Medulla oblongata (tissue), 1 donor: ENCODE measurements at regions not wholly inside any gene's neighbourhood (a gene's known extent, or its start where the extent isn't known, plus 50 kb on each side); places are given as distances from the start of the nearest gene placed in this dataset.

Source experiments
- DNase-seq: peaks from one replicate; pipeline ENCODE4 v3.0.0-alpha.2; 2015; ENCODE audit errors: extremely low spot score

DNA sequence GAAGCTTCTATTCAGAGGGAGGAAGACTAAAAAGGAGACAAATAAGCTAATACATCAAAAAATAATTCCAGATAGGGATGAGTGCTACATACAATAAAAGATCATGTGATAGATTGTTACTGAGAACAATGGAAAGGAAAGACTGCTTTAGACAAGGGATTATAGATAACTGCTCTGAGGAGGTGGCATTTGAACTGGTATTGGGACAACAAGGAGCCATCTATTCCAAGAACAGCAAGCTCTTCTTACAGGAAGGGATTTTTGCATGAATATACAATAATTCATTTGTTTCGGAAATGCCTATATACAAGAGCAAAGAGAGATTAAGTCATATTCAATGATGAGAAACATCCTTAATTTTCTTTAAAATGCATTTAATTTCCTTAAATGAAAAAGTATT lies 540.5 kb upstream of the KLF12 start:
- DNase-seq = no peak

DNA sequence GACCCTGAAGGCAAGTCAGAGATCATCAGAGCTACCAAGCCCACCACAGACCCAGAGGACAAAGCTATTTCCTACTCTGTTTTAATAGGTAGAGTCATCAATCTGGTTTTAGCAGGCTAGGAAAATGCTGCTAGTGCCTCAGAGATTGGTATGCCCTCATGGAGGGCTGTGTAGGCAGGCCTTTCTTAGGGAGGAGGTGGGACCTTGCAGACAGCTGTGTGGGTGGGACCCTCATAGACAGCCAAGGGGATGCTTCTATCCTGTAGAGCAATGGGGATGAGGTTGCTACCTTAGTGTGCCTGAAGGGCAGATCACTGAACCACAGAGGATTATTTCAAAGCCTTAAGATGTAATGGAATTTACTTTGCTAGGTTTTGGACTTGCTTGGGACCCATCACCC lies 534.9 kb upstream of the KLF12 start:
- DNase-seq = no peak

DNA sequence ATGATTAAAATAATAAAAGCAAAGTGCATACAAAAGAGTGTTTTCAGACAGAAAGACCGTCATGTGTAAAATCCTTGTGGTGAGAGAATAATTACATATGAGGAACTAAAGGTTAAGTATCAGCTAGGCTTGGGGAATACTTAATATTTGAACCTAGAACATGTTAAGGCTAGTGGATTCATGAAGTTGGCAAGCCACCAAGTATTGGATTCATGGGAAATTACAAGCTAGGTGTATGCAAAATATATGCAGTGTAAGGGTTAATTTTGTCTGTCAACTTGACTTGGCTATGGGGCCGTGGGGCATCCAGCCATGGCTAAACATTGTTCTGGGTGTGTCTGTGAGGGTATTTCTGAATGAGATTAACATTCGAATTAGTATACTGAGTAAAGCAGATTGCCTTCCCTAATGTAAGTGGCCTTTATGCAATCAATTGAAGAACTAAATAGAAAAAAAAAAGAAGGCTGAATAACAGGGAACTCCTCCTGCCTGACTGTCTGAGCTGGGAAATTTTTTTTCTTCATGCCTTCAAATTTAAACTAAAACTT lies 533.5 kb upstream of the KLF12 start:
- DNase-seq = no peak

DNA sequence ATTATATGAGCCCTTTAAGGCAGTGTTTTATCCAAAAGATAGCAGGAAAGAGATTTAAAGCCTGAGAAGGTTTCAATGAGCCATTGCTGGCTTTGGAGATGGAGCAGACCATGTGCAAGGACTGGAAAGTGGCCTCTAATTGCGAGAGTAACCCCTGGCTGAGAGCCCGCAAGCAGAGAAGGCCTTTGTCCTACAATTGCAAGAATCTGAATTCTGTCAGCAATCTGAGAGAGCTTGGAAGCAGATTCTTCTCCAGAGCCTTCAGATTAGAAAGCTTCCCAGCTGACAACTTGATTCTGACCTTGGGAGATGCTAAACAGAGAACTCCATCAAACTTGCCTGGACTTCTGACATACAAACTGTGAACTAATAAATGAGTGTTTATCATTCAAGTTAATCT lies 528.7 kb upstream of the KLF12 start:
- DNase-seq = no peak

DNA sequence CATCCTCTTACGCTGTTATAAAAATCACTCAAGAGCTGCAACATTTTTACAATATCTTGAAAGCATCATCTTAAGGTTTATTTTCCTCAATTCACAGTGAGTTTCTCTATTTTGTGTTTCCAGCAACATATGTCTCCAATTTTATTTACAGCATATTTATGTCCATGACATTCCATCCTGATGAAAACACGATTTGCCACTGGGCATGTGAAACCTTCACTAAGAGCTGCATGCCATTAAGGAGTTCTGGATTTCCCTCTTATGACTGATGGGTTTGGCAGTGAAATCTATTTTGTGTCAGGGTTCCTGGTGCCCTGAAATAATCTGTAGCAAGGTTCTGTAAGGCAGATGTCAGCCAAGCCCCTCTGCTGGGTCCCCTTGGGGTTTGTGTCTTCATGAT lies 527.6 kb upstream of the KLF12 start:
- no peak for DNase-seq

DNA sequence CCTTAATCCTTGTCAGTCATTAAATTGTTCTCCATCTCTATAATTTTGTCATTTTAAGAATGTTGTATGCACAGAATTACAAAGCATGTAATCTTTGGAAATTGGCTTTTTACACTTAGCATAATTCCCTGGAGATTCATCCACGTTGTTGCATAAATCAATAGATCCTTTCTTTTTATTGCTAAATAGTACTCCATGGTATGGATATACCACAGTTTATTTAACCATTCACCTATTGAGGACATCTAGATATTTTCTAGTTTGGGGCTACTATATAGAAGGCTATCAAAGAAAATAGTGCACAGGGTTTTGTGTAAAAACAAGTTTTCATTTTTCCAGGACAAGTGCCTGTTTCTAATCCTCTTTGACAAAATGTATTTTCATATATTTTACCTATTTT lies 523.6 kb upstream of the KLF12 start:
- no peak for DNase-seq

DNA sequence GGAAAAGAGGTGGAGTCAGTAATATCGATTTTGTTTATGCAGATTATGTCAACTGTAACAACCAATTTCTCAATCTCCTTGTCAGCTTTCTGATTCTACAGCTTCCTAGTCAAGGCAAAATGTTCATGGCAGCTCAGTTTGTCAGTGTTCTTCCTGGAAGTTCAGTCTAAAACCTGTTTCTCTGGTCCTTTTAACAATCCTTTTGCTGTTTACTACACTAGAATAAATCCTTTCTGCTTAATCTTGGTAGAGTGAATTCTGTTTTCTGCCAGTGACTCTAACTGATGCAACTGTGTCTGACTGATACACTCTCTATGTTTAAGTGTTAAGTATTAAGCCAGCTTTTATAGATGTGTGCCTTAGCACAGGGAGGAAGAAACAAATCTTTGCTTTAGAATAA lies 516.9 kb upstream of the KLF12 start:
- no peak for DNase-seq

DNA sequence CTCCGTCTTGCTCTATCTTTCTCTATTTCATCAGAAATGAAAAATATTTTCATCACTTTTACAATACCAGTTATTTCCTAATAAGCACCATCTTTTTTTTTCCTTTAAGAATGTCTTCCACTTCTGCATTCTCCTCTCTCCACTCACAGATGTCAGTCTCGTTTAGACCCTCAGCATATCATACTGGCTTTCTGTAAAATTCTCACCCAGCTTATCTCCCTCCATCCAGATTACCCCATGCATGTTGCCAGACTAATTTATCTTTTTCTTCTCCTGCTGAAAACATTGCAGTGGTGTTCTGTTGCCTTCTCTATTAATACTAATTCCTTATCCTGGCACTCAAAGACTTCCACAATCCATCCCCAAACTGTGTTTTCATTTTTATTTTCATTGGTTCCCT lies 513.8 kb upstream of the KLF12 start:
- no peak for DNase-seq

DNA sequence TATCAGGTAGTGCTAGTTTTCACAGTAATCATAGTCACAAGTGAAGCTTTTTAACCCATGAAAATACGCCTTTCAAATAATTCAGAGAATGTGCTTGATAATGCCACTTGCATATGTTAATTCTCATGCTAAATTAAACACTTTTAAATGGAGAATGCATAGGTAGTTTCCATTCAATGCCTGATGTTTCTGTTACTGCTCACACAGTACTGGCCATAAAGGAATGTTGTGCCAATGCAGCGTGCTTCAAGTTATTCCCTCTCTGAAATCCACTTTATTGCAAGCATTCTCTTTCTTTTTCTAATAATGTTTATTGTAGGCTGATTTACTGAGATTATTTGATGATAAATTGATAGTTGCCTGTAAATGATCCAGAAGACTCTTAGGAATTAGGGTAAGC lies 513.0 kb upstream of the KLF12 start:
- DNase-seq = no peak

DNA sequence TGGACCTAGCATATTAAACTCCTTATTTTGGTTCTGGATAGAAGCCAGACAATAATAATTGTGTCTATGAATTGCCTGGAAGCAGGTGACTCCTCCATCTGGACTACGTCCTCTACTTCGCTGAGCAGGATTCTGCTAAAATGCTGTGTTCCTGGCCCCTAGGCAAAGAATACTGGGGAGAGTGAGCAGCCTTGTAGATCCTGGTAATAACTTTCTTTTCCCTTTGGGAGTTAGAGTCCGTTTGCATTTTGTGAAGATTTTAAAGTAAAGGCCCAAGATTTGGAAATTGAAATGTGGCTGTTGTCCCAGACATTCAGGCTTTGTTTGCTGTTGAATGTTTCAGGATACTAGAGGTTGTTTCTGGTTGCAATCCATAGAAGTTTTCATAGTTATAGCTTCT lies 511.9 kb upstream of the KLF12 start:
- no peak for DNase-seq

DNA sequence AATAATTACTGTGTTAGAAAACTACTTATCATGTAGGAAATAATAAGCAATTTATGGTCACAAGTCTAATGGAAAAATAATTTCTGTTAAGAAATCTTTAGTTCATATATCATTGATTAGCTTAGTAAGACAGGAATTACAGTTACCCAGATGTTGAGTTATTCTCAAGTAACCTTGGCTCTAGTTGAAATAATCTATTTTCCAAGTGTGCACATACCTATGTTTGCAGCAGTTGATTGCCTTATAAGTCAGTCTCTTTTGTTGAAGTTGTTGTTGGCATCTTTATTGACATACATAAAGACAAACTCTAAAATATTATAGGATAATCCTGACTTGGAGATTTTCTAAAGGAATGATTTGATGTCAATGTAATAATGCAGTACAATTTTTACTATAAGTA lies 511.4 kb upstream of the KLF12 start:
- DNase-seq = no peak

DNA sequence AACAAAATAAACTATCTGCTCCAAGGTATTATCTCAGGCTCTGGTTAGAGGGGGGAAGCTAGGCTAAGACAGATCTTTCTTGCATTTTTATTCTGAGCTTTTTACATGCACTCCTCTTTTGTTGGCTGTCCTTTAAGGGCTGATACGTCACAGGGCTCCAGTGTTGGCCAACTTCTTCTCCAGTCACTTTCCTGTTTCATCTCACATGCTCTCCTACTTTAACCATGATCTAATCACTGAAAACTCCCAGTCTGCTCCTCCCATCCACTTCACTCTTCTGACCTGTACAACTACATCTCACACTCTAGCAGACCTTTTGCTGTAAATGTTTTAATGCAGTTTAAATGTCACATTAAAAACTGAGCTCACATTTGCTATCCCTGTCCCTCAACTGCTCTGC lies 510.0 kb upstream of the KLF12 start:
- no peak for DNase-seq

DNA sequence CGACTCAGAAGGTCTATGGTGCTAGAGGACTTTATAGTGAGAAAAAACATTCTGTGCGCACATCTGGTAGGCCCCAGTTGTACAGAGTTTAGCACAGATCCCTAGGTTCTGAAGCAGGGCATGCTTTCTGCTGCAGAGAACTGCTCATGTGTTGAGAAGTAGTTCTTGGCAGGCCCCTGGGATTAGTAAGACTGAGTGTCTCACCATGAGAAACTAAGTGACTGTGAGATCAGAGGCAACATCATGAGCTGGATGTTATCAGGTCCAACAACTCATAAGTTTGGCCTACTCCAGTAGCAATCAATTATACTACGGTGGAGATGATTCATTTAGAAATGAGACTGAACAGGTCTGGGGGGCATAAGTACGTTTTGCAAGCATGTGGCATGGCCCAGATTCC lies 507.4 kb upstream of the KLF12 start:
- DNase-seq = no peak

DNA sequence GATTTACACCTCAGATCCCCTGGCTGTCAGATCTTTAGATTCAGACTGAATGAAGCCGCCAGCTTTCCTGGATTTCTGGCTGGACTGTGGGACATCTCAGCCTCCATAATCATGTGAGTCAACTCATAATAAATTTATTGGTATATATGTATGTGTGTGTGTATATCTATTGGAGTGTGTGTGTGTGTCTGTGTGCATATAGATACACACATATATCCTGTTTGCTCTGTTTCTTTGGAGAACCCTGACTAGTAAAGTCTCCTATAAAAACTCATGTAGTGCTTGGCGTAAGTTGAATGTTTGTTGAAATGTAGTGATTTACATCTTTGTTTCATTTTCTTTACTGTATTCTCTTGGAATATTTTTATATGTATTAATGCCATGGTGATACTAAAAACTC lies 499.5 kb upstream of the KLF12 start:
- no peak for DNase-seq

DNA sequence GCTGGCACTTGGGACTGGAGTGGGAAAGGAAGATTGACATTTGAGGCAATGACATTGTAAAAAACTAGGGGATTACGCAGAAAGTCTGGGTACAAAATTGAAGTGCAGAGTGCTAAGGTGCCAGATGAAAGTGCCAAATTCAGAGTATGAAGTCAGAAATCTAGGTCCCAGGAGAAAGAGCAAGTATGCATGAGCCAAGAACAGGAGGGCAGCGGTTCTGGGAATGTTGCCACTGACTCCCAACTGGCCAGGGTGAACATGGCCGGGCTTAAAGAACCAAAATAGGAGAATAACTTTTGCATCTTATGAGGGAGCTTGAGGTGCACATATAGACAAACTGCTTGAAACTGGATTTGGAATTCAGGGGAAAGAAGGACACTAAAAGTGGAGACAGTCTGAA lies 495.8 kb upstream of the KLF12 start:
- DNase-seq = peak; percentile 9

DNA sequence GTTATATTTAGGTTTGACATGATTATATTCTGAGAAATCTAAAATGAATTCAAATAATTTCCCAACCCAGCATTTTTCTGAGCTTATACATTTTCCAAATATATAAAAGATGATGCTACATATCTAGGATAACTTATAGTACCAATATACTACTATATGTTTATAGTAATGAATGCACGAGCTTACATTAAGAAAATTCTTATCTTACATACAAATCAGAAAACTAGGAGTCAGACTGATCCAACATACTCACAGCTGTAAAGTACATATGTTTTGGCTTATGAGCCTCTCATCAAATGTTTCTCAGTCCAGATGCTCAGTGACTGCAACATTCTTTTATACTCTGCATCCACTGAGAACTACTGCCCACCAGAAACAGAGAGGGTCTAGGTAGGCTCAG lies 491.3 kb upstream of the KLF12 start:
- DNase-seq = no peak

DNA sequence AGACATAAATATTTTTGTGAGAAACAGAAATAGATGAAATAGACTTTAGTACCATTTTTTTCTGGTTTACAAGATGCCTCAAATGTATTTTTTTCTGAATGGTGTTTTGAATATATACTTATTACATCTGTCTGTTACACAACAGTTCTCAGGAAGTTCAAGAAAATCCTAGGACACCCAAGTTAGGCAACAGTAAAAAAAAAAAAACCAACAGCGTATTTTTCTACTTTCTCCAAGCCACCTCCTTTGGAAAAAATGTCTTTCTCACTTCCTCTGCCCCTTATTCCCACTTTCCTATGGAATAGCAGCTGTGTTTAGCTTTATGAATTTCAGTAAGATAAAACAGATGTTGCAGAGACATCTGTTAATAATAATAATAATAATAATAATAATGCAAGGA lies 489.6 kb upstream of the KLF12 start:
- no peak for DNase-seq

DNA sequence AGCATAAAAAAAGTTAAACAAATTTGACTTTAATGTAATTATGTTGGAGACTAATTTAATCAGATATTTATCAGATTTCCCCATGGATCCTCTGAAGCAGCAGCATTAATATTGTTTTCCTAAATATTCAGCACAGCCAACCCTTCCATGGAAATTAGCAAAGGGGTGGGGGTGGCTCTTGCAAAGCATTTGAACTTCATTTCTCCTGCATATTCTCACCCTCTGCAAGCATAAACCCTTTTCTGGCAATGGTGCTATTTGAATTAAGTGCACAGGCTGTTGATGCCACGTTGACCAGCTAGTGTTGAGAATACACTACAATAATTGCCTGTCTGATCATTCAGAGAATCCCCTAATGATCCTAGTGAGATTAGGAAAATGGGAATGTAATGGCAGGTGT lies 488.1 kb upstream of the KLF12 start:
- no peak for DNase-seq

DNA sequence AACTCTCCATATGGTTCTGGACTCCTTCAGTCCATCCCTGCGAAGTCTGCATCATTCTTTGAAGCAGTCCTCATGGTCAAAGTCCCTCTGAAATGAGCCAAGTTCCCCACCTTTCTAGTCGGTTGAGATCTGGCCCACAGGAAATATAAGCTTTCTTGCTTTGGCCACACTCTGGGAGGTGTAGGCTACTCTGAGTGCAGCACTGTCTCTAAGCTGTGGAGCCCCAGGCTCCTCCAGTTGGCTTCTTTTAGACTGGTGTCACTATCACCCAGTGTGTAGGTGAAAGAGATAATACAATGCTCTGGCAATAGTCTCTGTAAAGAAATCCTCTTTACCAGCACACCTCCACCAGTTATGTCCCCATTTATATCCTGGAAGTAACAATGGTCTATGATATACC lies 486.5 kb upstream of the KLF12 start:
- no peak for DNase-seq

DNA sequence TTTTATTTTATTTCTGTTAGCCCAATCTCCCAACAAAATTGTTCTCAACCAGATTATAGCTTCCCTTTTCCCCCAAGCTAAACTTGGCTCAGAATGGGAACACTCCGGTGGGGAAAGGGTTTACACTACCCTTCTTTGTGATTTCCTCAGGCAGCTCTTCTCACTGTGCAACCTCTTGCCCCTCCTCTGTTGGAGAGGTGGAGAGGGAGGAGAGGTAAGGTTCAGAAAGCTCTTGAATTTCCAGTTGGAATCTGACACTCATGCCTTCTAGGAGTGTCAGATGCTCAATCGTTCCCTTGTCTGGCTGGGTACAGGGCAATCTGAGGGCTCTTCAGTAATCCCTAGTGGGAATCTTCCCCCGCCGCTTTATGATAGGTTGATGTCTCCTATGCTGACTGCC lies 486.1 kb upstream of the KLF12 start:
- no peak for DNase-seq

DNA sequence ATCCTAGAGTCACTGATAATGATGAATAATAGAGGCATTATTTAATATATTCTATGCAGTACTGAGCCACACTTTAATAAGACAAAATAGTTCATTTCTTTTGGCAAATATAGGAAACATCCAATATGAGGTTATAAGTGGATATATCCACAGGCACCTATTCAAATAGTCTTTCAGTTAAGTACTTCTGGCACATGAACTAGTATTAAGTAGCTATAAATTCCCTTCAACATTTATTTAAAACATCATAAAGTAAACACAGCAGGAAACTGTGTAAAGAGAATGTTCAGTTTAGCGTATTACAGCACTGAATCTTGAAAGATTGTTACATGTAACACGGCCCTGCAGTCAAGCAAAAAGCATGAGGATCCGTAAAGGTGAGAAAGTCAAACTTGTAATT lies 463.3 kb upstream of the KLF12 start:
- DNase-seq = no peak

DNA sequence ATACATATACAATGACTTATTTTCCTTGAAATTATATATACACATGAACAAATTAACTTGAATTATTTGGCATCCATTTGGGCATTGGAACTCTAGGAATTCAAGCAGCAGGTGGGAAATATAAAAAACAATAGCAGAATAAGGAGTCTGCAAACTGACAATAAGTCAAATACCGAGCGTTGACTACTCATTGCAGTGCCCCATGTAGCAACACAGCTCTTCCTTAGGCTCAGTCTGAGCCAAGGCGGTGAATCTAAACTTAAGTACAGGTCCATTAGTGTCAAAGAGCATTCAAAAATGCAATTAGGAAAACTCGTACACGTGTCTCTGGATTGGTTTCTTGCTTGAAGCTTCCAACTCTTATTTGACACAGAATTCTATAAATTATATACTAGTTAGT lies 462.5 kb upstream of the KLF12 start:
- DNase-seq = no peak

DNA sequence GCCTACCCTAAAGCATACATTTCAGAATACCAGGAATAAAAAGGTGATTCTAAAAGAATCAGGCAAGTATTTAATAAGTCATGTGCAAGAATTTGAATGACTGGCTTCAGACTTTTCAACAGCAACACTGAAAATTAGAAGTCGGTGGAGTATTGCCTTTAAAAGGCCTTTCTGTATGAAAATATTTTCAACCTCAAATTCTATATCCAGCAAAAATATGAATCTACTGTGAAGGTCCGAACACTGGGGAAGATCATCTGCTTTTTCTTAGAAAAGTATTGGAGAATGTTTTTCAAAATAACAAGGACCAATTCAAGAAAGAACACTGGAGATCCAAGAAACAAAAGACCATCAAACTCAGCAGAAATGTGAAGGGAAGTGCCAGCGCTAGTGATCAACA lies 459.5 kb upstream of the KLF12 start:
- no peak for DNase-seq

DNA sequence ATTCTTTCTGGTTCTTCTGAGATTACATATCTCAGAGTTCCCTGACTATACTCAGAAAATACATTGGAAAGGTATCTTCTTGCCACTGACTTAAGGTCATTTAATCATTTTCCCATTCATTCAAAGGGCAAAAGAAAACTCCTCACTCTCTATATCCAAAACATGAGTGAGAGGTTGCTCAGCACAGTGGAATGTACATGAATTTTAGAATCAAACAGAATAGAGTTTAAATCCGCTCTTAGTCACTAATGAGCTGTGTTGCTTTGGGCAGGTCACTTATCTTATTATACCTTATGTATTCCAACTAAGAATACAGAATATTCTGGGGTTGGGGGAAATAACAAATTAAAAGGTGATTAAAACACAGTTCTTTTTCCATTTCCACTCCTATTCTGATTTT lies 452.6 kb upstream of the KLF12 start:
- DNase-seq = no peak

DNA sequence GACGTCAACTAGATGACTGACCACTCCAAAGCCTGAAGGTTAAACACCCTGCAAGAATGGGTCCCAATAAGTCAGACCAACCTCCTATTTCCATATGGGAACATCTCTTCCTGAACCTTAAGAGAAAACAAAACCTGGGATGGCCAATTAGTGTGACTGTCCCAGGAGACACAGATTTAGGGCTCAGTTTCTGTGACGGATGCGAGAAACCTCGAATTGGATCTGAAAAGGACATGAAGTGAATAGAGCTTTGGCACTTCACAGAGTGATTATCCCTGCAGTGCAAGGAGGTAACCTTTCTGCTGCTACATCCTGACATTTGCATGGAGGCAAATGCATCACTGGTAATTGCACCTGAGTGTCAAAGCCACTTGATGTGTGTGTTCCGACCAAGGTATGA lies 442.2 kb upstream of the KLF12 start:
- peak; percentile 16 for DNase-seq
